ENCODE measurements at regions not wholly inside any gene's neighbourhood (a gene's known extent, or its start where the extent isn't known, plus 50 kb on each side); places are given as distances from the start of the nearest gene placed in this dataset.

DNA sequence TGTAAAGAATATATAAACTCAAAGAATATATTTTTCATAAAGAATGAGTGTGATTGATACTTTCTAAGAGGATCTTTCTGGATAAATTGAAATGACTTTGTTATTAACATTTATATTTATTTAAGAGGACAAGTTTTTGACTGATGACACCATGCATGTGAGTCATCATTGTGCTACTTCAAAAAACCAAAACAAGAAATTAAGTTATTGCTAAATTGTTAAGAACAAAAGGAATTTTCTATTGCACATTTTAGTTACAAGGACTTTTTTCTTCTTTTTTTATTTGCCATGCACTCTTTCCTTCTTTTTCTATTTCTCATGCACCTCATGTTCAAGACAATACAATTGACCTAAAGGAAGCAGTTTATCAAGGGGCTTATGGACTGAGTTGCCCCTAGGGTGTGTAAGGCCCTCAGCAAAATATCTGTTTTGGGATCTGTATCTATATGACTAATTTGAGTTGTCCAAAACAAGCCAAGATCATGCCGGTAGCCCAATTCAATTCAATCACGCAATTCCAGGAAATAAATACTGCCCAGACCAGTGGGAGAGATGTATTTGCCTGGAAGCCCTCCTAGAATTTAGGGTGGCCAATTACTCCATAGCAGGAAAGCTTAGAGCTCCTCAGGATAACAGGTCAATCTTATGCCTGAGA, 654.3 kb downstream of the METTL4 start:
- TF ChIP-seq CTCF (IDR thresholded peaks at IDR 0.05) (no peak), POLR2AphosphoS5 (IDR thresholded peaks at IDR 0.05) (no peak), POLR2A (IDR thresholded peaks at IDR 0.05) (no peak), EP300 (IDR thresholded peaks at IDR 0.05) (no peak)

All from sigmoid colon (tissue), 4 donors.